DND-41 (cell line): ENCODE measurements at regions not wholly inside any gene's neighbourhood (a gene's known extent, or its start where the extent isn't known, plus 50 kb on each side); places are given as distances from the start of the nearest gene placed in this dataset.

Source experiments
- ATAC-seq: fragments of 200-7000 bp; cut with Tn5 transposase; 3 replicates; pipeline ENCODE4 v1.9.1; 2021; ENCODE audit warnings: low read depth; ENCODE audit not compliant: insufficient read depth
- DNase-seq: peaks from one replicate; pipeline ENCODE4 v3.0.0-alpha.2; 2020
- H2AFZ ChIP-seq: 2 replicates; pipeline ENCODE4 v1.6.0; 2012; ENCODE audit warnings: low read depth, low read length
- H3K27ac ChIP-seq: 2 replicates; pipeline ENCODE4 v1.5.1; 2012; ENCODE audit warnings: low read length, inconsistent platforms
- H3K27me3 ChIP-seq: fragments of 200-600 bp; sonication (generic); 2 replicates; pipeline ENCODE4 v1.6.0; 2012; ENCODE audit warnings: low read length, mild to moderate bottlenecking, inconsistent platforms; ENCODE audit not compliant: insufficient read depth, poor library complexity
- H3K36me3 ChIP-seq: 2 replicates; pipeline ENCODE4 v1.5.1; 2012; ENCODE audit warnings: low read length, inconsistent platforms; ENCODE audit not compliant: insufficient read depth
- H3K4me1 ChIP-seq: 2 replicates; pipeline ENCODE4 v1.5.1; 2012; ENCODE audit warnings: mild to moderate bottlenecking, low read length; ENCODE audit not compliant: insufficient read depth
- H3K4me2 ChIP-seq: 2 replicates; pipeline ENCODE4 v1.6.0; 2012; ENCODE audit warnings: mild to moderate bottlenecking, moderate library complexity, low read length, inconsistent platforms; ENCODE audit not compliant: insufficient read depth
- H3K4me3 ChIP-seq, 2 experiments: fragments of 200-600 bp in 1 of 2; shearing (Covaris generic) in 1 of 2; 2 replicates each; pipeline ENCODE4 v1.5.1; 2012 to 2016; ENCODE audit warnings: inconsistent platforms in 2 of 2, low read length in 2 of 2, mild to moderate bottlenecking in 2 of 2, low read depth in 1 of 2, moderate library complexity in 1 of 2
- H3K79me2 ChIP-seq: 2 replicates; pipeline ENCODE4 v1.6.0; 2012; ENCODE audit warnings: low read length, inconsistent platforms; ENCODE audit not compliant: insufficient read depth
- H3K9ac ChIP-seq: 2 replicates; pipeline ENCODE4 v1.6.0; 2012; ENCODE audit warnings: low read depth, mild to moderate bottlenecking, inconsistent platforms, low read length, moderate library complexity
- H3K9me3 ChIP-seq: 2 replicates; pipeline ENCODE4 v1.5.1; 2012; ENCODE audit warnings: low read length, moderate library complexity, mild to moderate bottlenecking, inconsistent platforms; ENCODE audit not compliant: insufficient read depth, severe bottlenecking
- H4K20me1 ChIP-seq: 2 replicates; pipeline ENCODE4 v1.6.0; 2012; ENCODE audit warnings: low read length; ENCODE audit not compliant: insufficient read depth
- CTCF ChIP-seq: IDR thresholded peaks from 2 replicates; pipeline ENCODE4 v1.5.1; 2012; ENCODE audit warnings: borderline replicate concordance, low read length, moderate library complexity, mild to moderate bottlenecking; ENCODE audit not compliant: poor library complexity, severe bottlenecking; ENCODE audit errors: extremely low read depth
- EZH2 ChIP-seq: IDR thresholded peaks from 3 replicates; pipeline ENCODE4 v1.6.1; 2012; ENCODE audit warnings: borderline replicate concordance, low read depth, mild to moderate bottlenecking, moderate library complexity, low read length, inconsistent platforms; ENCODE audit not compliant: severe bottlenecking

- TF ChIP-seq EZH2 (no peak), CTCF (no peak)
- ATAC-seq = no peak
- no peak overlapping the region for H3K27ac ChIP-seq
These were observed 922.8 kb upstream of the MAP3K7 start for GRCh38 chr6:91509711-91510110.

GRCh38 chr6:91509039-91509438 is 922.2 kb upstream of the MAP3K7 start:
- Histone ChIP-seq H3K4me1 (no peaks in the 10 kb centered on the region), H3K9ac (no peak overlapping the region), H3K79me2 (no peaks in the 10 kb centered on the region), H2AFZ (no peak overlapping the region), H3K4me2 (no peak overlapping the region), H3K9me3 (no peaks in the 10 kb centered on the region), H3K27me3 (peaks cover 2% of the 10 kb centered on the region), H3K36me3 (no peaks in the 10 kb centered on the region), H3K27ac (no peak overlapping the region), H3K4me3 (no peak overlapping the region), H4K20me1 (no peaks in the 10 kb centered on the region)
- no peak for DNase-seq
- TF ChIP-seq EZH2 (no peak), CTCF (no peak)
- no peak for ATAC-seq

More at GRCh38 chr6:91509711-91510110, 922.8 kb upstream of the MAP3K7 start:
- no peaks in the 10 kb centered on the region for H3K9me3 ChIP-seq
- DNase-seq = no peak
- H2AFZ ChIP-seq = no peak overlapping the region
- H3K27me3 ChIP-seq = no peaks in the 10 kb centered on the region
- no peak overlapping the region for H3K4me2 ChIP-seq
- no peaks in the 10 kb centered on the region for H3K4me1 ChIP-seq
- no peaks in the 10 kb centered on the region for H4K20me1 ChIP-seq
- H3K4me3 ChIP-seq = no peak overlapping the region
- H3K36me3 ChIP-seq = no peaks in the 10 kb centered on the region
- no peaks in the 10 kb centered on the region for H3K79me2 ChIP-seq
- no peak overlapping the region for H3K9ac ChIP-seq

GRCh38 chr6:91506509-91506908 is 919.6 kb upstream of the MAP3K7 start:
- Histone ChIP-seq H3K9me3 (no peaks in the 10 kb centered on the region), H4K20me1 (no peaks in the 10 kb centered on the region), H3K4me2 (no peak overlapping the region), H3K9ac (no peak overlapping the region), H3K4me3 (no peak overlapping the region), H3K36me3 (no peaks in the 10 kb centered on the region), H3K79me2 (no peaks in the 10 kb centered on the region), H2AFZ (no peak overlapping the region), H3K27me3 (peaks cover 2% of the 10 kb centered on the region), H3K4me1 (no peaks in the 10 kb centered on the region), H3K27ac (no peak overlapping the region)
- no peak for ATAC-seq
- no peak for DNase-seq
- TF ChIP-seq EZH2 (no peak), CTCF (no peak)

GRCh38 chr6:91505199-91505598 is 918.3 kb upstream of the MAP3K7 start:
- Histone ChIP-seq H3K27ac (no peak overlapping the region), H3K9me3 (no peaks in the 10 kb centered on the region), H3K36me3 (no peaks in the 10 kb centered on the region), H2AFZ (no peak overlapping the region), H4K20me1 (no peaks in the 10 kb centered on the region), H3K4me3 (no peak overlapping the region), H3K4me1 (no peaks in the 10 kb centered on the region), H3K79me2 (no peaks in the 10 kb centered on the region), H3K9ac (no peak overlapping the region), H3K27me3 (peaks cover 2% of the 10 kb centered on the region), H3K4me2 (no peak overlapping the region)
- no peak for ATAC-seq
- no peak for DNase-seq
- TF ChIP-seq EZH2 = no peak
- TF ChIP-seq CTCF = no peak
